22Rv1 (cell line): ENCODE measurements at regions not wholly inside any gene's neighbourhood (a gene's known extent, or its start where the extent isn't known, plus 50 kb on each side); places are given as distances from the start of the nearest gene placed in this dataset.

Experiments
- CTCF ChIP-seq: fragments of 450-650 bp; IDR thresholded peaks from 2 replicates; pipeline ENCODE4 v1.5.1; 2017; ENCODE audit warnings: mild to moderate bottlenecking
- ZFX ChIP-seq: fragments of 450-650 bp; IDR thresholded peaks from 2 replicates; pipeline ENCODE4 v1.6.1; 2017; ENCODE audit warnings: antibody characterized with exemption, borderline replicate concordance

DNA sequence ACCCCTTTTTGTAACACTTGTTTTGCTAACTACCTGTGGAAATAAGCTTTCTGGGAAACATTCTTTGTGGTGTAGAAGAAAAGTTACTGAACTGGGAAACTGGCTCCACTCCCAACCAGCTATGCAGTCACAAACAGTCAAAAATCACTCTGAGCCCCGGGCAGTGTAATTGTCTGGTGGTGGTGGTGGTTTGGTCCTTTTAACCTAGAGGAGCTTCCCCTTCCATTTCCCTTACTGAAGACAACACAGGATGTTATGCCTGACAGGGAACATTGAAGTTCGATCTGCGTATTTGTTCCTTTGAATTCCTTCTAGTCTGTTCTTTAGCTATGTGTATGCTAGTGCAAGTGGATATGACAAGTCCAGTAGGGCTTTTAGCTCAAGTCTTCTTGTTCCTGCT is 56.8 kb upstream of the TBCA start:
- TF ChIP-seq ZFX, result no peak
- no peak for TF ChIP-seq CTCF
